SKM-1 treated with dmso at 0.1 percent for 144 hours (cell line): ENCODE measurements at regions not wholly inside any gene's neighbourhood (a gene's known extent, or its start where the extent isn't known, plus 50 kb on each side); places are given as distances from the start of the nearest gene placed in this dataset.
"Not testable (repeated sequence)": the region's sequence is repeated elsewhere in the genome, so short reads cannot be mapped to it uniquely, and the experiment has no call there.

Experiments
- DNase-seq: peaks from one replicate; lab custom pipeline; 2025; ENCODE audit not compliant: unreplicated experiment; lab: John Stamatoyannopoulos, UW

- no peak for DNase-seq
Measured at GRCh38 chr11:92594251-92594650, 369.6 kb downstream of the FAT3 start.

- DNase-seq, result no peak
Measured at GRCh38 chr11:92595052-92595451, 370.4 kb downstream of the FAT3 start.

GRCh38 chr11:92596596-92597317 is 372.1 kb downstream of the FAT3 start:
- no peak for DNase-seq

GRCh38 chr11:92601048-92601447 is 368.4 kb upstream of the MTNR1B start:
- no peak for DNase-seq

- no peak for DNase-seq
Measured at GRCh38 chr11:92605667-92606066, 363.8 kb upstream of the MTNR1B start.

- DNase-seq, result no peak
Measured at GRCh38 chr11:92607969-92608722, 361.3 kb upstream of the MTNR1B start.

- DNase-seq, result no peak
Measured at GRCh38 chr11:92611157-92611556, 358.3 kb upstream of the MTNR1B start.

- not testable (repeated sequence) for DNase-seq
Measured at GRCh38 chr11:92618020-92618419, 351.4 kb upstream of the MTNR1B start.

GRCh38 chr11:92623055-92623454 is 346.4 kb upstream of the MTNR1B start:
- no peak for DNase-seq

GRCh38 chr11:92625894-92626293 is 343.6 kb upstream of the MTNR1B start:
- DNase-seq, result no peak

GRCh38 chr11:92626624-92627023 is 342.8 kb upstream of the MTNR1B start:
- DNase-seq, result no peak

- no peak for DNase-seq
Measured at GRCh38 chr11:92627615-92628256, 341.7 kb upstream of the MTNR1B start.

GRCh38 chr11:92628401-92629292 is 340.8 kb upstream of the MTNR1B start:
- DNase-seq, result no peak

GRCh38 chr11:92632495-92632894 is 337.0 kb upstream of the MTNR1B start:
- DNase-seq, result no peak

- no peak for DNase-seq
Measured at GRCh38 chr11:92633820-92634219, 335.6 kb upstream of the MTNR1B start.

GRCh38 chr11:92636543-92637188 is 332.8 kb upstream of the MTNR1B start:
- no peak for DNase-seq

GRCh38 chr11:92638678-92639077 is 330.8 kb upstream of the MTNR1B start:
- DNase-seq, result no peak

GRCh38 chr11:92642177-92642931 is 327.1 kb upstream of the MTNR1B start:
- no peak for DNase-seq

GRCh38 chr11:92643827-92644226 is 325.6 kb upstream of the MTNR1B start:
- no peak for DNase-seq
